OCI-LY1 (cell line): ENCODE measurements at regions not wholly inside any gene's neighbourhood (a gene's known extent, or its start where the extent isn't known, plus 50 kb on each side); places are given as distances from the start of the nearest gene placed in this dataset.

Experiments
- CTCF ChIP-seq: fragments of 200-600 bp; sonication (generic), shearing (Covaris generic); IDR thresholded peaks from 2 replicates; pipeline ENCODE4 v1.5.1; 2017; ENCODE audit warnings: mild to moderate bottlenecking, antibody characterized with exemption, low read length, moderate library complexity, mixed read lengths
- EZH2 ChIP-seq: fragments of 200-600 bp; sonication (generic), shearing (Covaris generic); IDR thresholded peaks from 2 replicates; pipeline ENCODE4 v1.8.0; 2017; ENCODE audit warnings: borderline replicate concordance, mixed run types, mild to moderate bottlenecking, antibody characterized with exemption, low read length, moderate library complexity, mixed read lengths

GRCh38 chr7:46545790-46546189 lies 624.7 kb upstream of the IGFBP3 start:
- TF ChIP-seq CTCF (no peak), EZH2 (no peak)
